HCT116 (cell line): ENCODE measurements at regions not wholly inside any gene's neighbourhood (a gene's known extent, or its start where the extent isn't known, plus 50 kb on each side); places are given as distances from the start of the nearest gene placed in this dataset.

Source experiments
- ATAC-seq: fragments of 200-7000 bp; cut with Tn5 transposase; 2 replicates; pipeline ENCODE4 v1.9.1; 2020; ENCODE audit warnings: mild to moderate bottlenecking, moderate library complexity
- BruUV-seq: library from RNA; stranded (reverse); fragments of 400-500 nt; replicated peaks from 2 replicates; lab custom pipeline; 2021; lab: Mats Ljungman, UMichigan
- CTCF ChIA-PET: fragments of 300-600 bp; sonication (Branson Sonifier 250); formaldehyde crosslinking; loops from one replicate; lab custom pipeline; 2021; ENCODE audit warnings: antibody characterized with exemption; lab: Charles Lee
- POLR2A ChIA-PET: fragments of 300-600, 350-600 bp; sonication (Branson Sonifier 250); formaldehyde crosslinking; loops from one replicate; lab custom pipeline; 2021; ENCODE audit warnings: antibody characterized with exemption; lab: Charles Lee
- RAD21 ChIA-PET, 2 experiments: fragments of 300-600 bp; sonication (Branson Sonifier 250); formaldehyde crosslinking; loops; one replicate each; lab custom pipeline; 2023; ENCODE audit warnings: low total read pairs in 2 of 2; ENCODE audit not compliant: uncharacterized antibody in 2 of 2, unreplicated experiment in 2 of 2, low non-redundant PET in 1 of 2; lab: Charles Lee
- DNase-seq: peaks from one replicate; pipeline ENCODE4 v3.0.0-alpha.2; 2010; ENCODE audit warnings: low read depth, low spot score
- H2AFZ ChIP-seq: fragments of 200-600 bp; shearing (Covaris generic), sonication (generic); 2 replicates; pipeline ENCODE4 v1.6.1; 2017; ENCODE audit warnings: low read depth, mixed run types, mixed read lengths, antibody characterized with exemption, low read length; ENCODE audit not compliant: poor library complexity, severe bottlenecking
- H3K27ac ChIP-seq: 2 replicates; pipeline ENCODE4 v1.5.1; 2012; ENCODE audit warnings: low read depth, low read length
- H3K27me3 ChIP-seq: fragments of 200-600 bp; sonication (generic); 2 replicates; pipeline ENCODE4 v1.6.1; 2016; ENCODE audit warnings: mixed run types, low read length, mixed read lengths; ENCODE audit not compliant: insufficient read depth
- H3K36me3 ChIP-seq, 2 experiments: fragments of 200-500 bp in 1 of 2; fragments of 200-600 bp in 1 of 2; sonication (Bioruptor generic) in 1 of 2; sonication (generic) in 1 of 2; 2 replicates each; pipeline versions ENCODE4 v1.5.1 to v1.6.1; 2014 to 2016; ENCODE audit warnings: low read length in 2 of 2, inconsistent platforms in 1 of 2, mixed read lengths in 1 of 2, mixed run types in 1 of 2; ENCODE audit not compliant: insufficient read depth in 2 of 2, control insufficient read depth in 1 of 2
- H3K4me1 ChIP-seq, 2 experiments: fragments of 200-600 bp in 1 of 2; sonication (generic) in 1 of 2; 2 replicates each; pipeline versions ENCODE4 v1.5.1 to v1.6.1; 2012 to 2017; ENCODE audit warnings: low read length in 2 of 2, inconsistent platforms in 1 of 2, mild to moderate bottlenecking in 1 of 2, mixed read lengths in 1 of 2, mixed run types in 1 of 2, moderate library complexity in 1 of 2; ENCODE audit not compliant: insufficient read depth in 2 of 2, control insufficient read depth in 1 of 2
- H3K4me2 ChIP-seq: fragments of 200-600 bp; sonication (generic); 2 replicates; pipeline ENCODE4 v1.6.1; 2017; ENCODE audit warnings: mixed run types, low read length, mixed read lengths
- H3K4me3 ChIP-seq, 2 experiments: fragments of 200-600 bp in 1 of 2; sonication (generic) in 1 of 2; replicated peaks in 1 of 2; 2 replicates each; pipeline ENCODE4 v1.5.1; 2011 to 2016; ENCODE audit warnings: low read length in 2 of 2, control low read depth in 1 of 2, low read depth in 1 of 2, mild to moderate bottlenecking in 1 of 2, mixed read lengths in 1 of 2, mixed run types in 1 of 2
- H3K79me2 ChIP-seq: fragments of 200-600 bp; sonication (generic); 2 replicates; pipeline ENCODE4 v1.6.1; 2017; ENCODE audit warnings: mild to moderate bottlenecking, mixed run types, low read length, moderate library complexity, mixed read lengths; ENCODE audit not compliant: insufficient read depth
- H3K9ac ChIP-seq: fragments of 200-600 bp; sonication (generic); 2 replicates; pipeline ENCODE4 v1.6.1; 2016; ENCODE audit warnings: low read length, mixed read lengths
- H3K9me2 ChIP-seq: fragments of 200-600 bp; sonication (generic), shearing (Covaris generic); 2 replicates; pipeline ENCODE4 v1.6.1; 2017; ENCODE audit warnings: mixed run types, mild to moderate bottlenecking, moderate library complexity; ENCODE audit not compliant: insufficient read depth
- H3K9me3 ChIP-seq, 2 experiments: fragments of 200-500 bp in 1 of 2; fragments of 200-600 bp in 1 of 2; sonication (Bioruptor generic) in 1 of 2; sonication (generic) in 1 of 2; 2 replicates each; pipeline ENCODE4 v1.6.1; 2014 to 2017; ENCODE audit warnings: low read length in 2 of 2, mixed read lengths in 2 of 2, inconsistent platforms in 1 of 2, low read depth in 1 of 2, mild to moderate bottlenecking in 1 of 2, mixed run types in 1 of 2, moderate library complexity in 1 of 2; ENCODE audit not compliant: control insufficient read depth in 1 of 2, insufficient read depth in 1 of 2
- H4K20me1 ChIP-seq: fragments of 200-600 bp; sonication (generic), shearing (Covaris generic); 2 replicates; pipeline ENCODE4 v1.6.1; 2017; ENCODE audit warnings: mixed run types, mild to moderate bottlenecking, moderate library complexity; ENCODE audit not compliant: insufficient read depth
- ATF3 ChIP-seq: IDR thresholded peaks from 2 replicates; pipeline ENCODE4 v1.6.1; 2012
- CBX3 ChIP-seq: IDR thresholded peaks from 2 replicates; pipeline ENCODE4 v1.6.1; 2012; ENCODE audit warnings: low read depth
- CEBPB ChIP-seq: IDR thresholded peaks from 2 replicates; pipeline ENCODE4 v1.6.1; 2012; ENCODE audit warnings: low read depth
- EGR1 ChIP-seq: IDR thresholded peaks from 2 replicates; pipeline ENCODE4 v1.6.1; 2012; ENCODE audit warnings: low read depth
- ELF1 ChIP-seq: IDR thresholded peaks from 2 replicates; pipeline ENCODE4 v1.6.1; 2012; ENCODE audit warnings: low read depth, borderline replicate concordance
- EZH2 ChIP-seq: fragments of 200-600 bp; sonication (generic); IDR thresholded peaks from 2 replicates; pipeline ENCODE4 v1.6.1; 2017; ENCODE audit warnings: antibody characterized with exemption, mixed run types
- JUND ChIP-seq: IDR thresholded peaks from 2 replicates; pipeline ENCODE4 v1.6.1; 2012
- MAX ChIP-seq: IDR thresholded peaks from 2 replicates; pipeline ENCODE4 v1.6.1; 2012
- POLR2A ChIP-seq: IDR thresholded peaks from 2 replicates; pipeline ENCODE4 v1.7.0; 2011; ENCODE audit warnings: borderline replicate concordance; ENCODE audit not compliant: insufficient read depth, insufficient read length; ENCODE audit errors: extremely low read depth
- POLR2AphosphoS5 ChIP-seq: IDR thresholded peaks from 2 replicates; pipeline ENCODE4 v1.6.1; 2011; ENCODE audit warnings: mild to moderate bottlenecking, low read depth, low read length, moderate library complexity
- RAD21 ChIP-seq: IDR thresholded peaks from 2 replicates; pipeline ENCODE4 v1.6.1; 2012; ENCODE audit warnings: low read depth, mild to moderate bottlenecking
- REST ChIP-seq: IDR thresholded peaks from 2 replicates; pipeline ENCODE4 v1.6.1; 2012; ENCODE audit warnings: low read depth
- SIN3A ChIP-seq: IDR thresholded peaks from 2 replicates; pipeline ENCODE4 v1.6.1; 2012; ENCODE audit warnings: low read depth
- SP1 ChIP-seq: IDR thresholded peaks from 2 replicates; pipeline ENCODE4 v1.6.1; 2012; ENCODE audit warnings: low read depth
- SRF ChIP-seq: IDR thresholded peaks from 2 replicates; pipeline ENCODE4 v1.6.1; 2012; ENCODE audit warnings: low read depth
- TCF7L2 ChIP-seq: IDR thresholded peaks from 2 replicates; pipeline ENCODE4 v1.7.0; 2011; ENCODE audit warnings: borderline replicate concordance, inconsistent platforms; ENCODE audit not compliant: insufficient read depth, insufficient read length; ENCODE audit errors: extremely low read depth
- YY1 ChIP-seq: IDR thresholded peaks from 2 replicates; pipeline ENCODE4 v1.6.1; 2011; ENCODE audit warnings: low read length, low read depth, moderate library complexity, mild to moderate bottlenecking; ENCODE audit not compliant: insufficient replicate concordance; ENCODE audit errors: extremely low read depth
- ZBTB33 ChIP-seq: IDR thresholded peaks from 2 replicates; pipeline ENCODE4 v1.6.1; 2011; ENCODE audit warnings: mild to moderate bottlenecking, low read length, moderate library complexity; ENCODE audit not compliant: insufficient replicate concordance; ENCODE audit errors: extremely low read depth
- ZFX ChIP-seq: fragments of 450-650 bp; IDR thresholded peaks from 2 replicates; pipeline ENCODE4 v1.6.1; 2017
- ZNF274 ChIP-seq: fragments of 200-500 bp; sonication (Bioruptor generic); IDR thresholded peaks from 2 replicates; pipeline ENCODE4 v1.6.1; 2014; ENCODE audit warnings: mild to moderate bottlenecking, low read depth, low read length, inconsistent platforms
- intact Hi-C: fragments of 100-400 bp; cut with micrococcal nuclease; formaldehyde crosslinking; loops from 2 replicates; pipeline ENCODE4 v1.10.0; 2022

- DNase-seq, result no peak
- TF ChIP-seq JUND (no peak), EGR1 (no peak), POLR2AphosphoS5 (no peak), ATF3 (no peak), CEBPB (no peak), EZH2 (no peak), TCF7L2 (no peak), REST (no peak), SP1 (no peak), ZNF274 (no peak), SIN3A (no peak), ZFX (no peak), POLR2A (no peak), RAD21 (no peak), MAX (no peak), SRF (no peak), ZBTB33 (no peak), ELF1 (no peak), YY1 (no peak), CBX3 (no peak)
- TF ChIP-seq, all 23 proteins: peak for 0
- H3K27me3 ChIP-seq, result no peaks in the 10 kb centered on the region
Observed at GRCh38 chr1:59236721-59237545, 60.0 kb upstream of the FGGY start.

More at GRCh38 chr1:59236721-59237545, 60.0 kb upstream of the FGGY start:
- H2AFZ ChIP-seq, result no peak overlapping the region
- ChIA-PET RAD21 (no interaction called here), POLR2A (no interaction called here), CTCF (no interaction called here)
- no peak overlapping the region for H3K9ac ChIP-seq
- H4K20me1 ChIP-seq, result no peaks in the 10 kb centered on the region
- no peaks in the 10 kb centered on the region for H3K4me1 ChIP-seq
- no peaks in the 10 kb centered on the region for H3K79me2 ChIP-seq
- no peaks in the 10 kb centered on the region for H3K36me3 ChIP-seq
- no peak overlapping the region for H3K4me3 ChIP-seq
- no peak overlapping the region for H3K27ac ChIP-seq
- no peak for ATAC-seq
- intact Hi-C loops, result no loop called here
- no TSS peak for BruUV-seq
- H3K4me2 ChIP-seq, result no peak overlapping the region
- no peaks in the 10 kb centered on the region for H3K9me2 ChIP-seq
- H3K9me3 ChIP-seq, result no peaks in the 10 kb centered on the region
